NB4 (cell line): ENCODE measurements at regions not wholly inside any gene's neighbourhood (a gene's known extent, or its start where the extent isn't known, plus 50 kb on each side); places are given as distances from the start of the nearest gene placed in this dataset.

Experiments used
- MYC ChIP-seq: IDR thresholded peaks from 2 replicates; pipeline ENCODE4 v1.6.1; 2011; ENCODE audit warnings: low read depth, low read length
- POLR2A ChIP-seq: IDR thresholded peaks from 2 replicates; pipeline ENCODE4 v1.6.1; 2011; ENCODE audit warnings: mild to moderate bottlenecking; ENCODE audit not compliant: insufficient read length; ENCODE audit errors: extremely low read depth
- TF ChIP-seq, protein P1 (sequence below): IDR thresholded peaks from 2 replicates; pipeline ENCODE4 v1.6.1; 2011; ENCODE audit warnings: low read depth, low read length
- TF ChIP-seq, protein P2 (sequence below): IDR thresholded peaks from one replicate; pipeline ENCODE4 v1.5.1; 2012; ENCODE audit warnings: low read depth, low read length

DNA sequence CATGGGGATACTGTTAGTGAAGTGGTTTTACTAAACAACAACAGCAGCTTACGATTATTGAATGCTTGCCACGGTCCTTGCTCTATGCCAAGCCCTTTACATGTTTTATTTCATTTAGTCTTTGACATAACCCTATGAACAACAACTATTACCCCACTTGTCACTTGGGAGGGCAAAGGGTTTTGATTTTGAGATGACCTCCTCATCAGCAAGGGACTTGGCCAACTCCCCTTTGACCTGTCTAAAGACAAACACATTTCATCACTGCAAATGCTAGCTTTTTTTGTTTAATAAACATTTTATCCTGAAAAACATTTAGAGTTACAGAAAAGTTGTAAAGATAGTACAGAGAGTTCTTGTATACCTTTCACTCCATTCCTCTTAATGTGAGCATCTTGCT is 152.5 kb upstream of the WNT4 start:
- TF ChIP-seq, protein P1, sequence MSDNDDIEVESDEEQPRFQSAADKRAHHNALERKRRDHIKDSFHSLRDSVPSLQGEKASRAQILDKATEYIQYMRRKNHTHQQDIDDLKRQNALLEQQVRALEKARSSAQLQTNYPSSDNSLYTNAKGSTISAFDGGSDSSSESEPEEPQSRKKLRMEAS = no peak
- TF ChIP-seq POLR2A = no peak
- TF ChIP-seq, protein P2, sequence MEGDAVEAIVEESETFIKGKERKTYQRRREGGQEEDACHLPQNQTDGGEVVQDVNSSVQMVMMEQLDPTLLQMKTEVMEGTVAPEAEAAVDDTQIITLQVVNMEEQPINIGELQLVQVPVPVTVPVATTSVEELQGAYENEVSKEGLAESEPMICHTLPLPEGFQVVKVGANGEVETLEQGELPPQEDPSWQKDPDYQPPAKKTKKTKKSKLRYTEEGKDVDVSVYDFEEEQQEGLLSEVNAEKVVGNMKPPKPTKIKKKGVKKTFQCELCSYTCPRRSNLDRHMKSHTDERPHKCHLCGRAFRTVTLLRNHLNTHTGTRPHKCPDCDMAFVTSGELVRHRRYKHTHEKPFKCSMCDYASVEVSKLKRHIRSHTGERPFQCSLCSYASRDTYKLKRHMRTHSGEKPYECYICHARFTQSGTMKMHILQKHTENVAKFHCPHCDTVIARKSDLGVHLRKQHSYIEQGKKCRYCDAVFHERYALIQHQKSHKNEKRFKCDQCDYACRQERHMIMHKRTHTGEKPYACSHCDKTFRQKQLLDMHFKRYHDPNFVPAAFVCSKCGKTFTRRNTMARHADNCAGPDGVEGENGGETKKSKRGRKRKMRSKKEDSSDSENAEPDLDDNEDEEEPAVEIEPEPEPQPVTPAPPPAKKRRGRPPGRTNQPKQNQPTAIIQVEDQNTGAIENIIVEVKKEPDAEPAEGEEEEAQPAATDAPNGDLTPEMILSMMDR = no peak
- no peak for TF ChIP-seq MYC
